ENCODE measurements at regions not wholly inside any gene's neighbourhood (a gene's known extent, or its start where the extent isn't known, plus 50 kb on each side); places are given as distances from the start of the nearest gene placed in this dataset.

GRCh38 chr9:73553295-73553694, 401.6 kb downstream of the ANXA1 start:
- DNase-seq (ENCODE audit: low read depth in 2 of 2): no peak

DNA sequence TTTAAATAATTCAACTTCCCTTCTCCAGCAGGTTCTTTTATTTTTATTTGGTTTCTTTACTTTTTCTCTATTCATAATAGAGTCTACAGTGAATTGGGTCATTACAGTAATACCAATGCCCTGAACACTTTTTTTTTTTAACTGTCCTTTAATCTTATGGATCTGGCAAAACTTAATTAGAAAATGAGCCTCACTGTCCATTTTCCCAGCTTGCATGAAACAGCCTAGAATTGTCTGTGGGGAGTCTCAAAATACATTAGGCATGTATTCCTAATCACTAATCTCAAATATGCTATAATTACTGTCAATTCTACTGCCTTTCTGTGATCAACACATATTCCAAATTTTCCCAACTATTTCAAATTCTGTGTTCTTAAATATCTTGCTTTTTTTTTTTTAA, 406.8 kb downstream of the ANXA1 start:
- no peak for DNase-seq (ENCODE audit: low read depth in 2 of 2)

DNA sequence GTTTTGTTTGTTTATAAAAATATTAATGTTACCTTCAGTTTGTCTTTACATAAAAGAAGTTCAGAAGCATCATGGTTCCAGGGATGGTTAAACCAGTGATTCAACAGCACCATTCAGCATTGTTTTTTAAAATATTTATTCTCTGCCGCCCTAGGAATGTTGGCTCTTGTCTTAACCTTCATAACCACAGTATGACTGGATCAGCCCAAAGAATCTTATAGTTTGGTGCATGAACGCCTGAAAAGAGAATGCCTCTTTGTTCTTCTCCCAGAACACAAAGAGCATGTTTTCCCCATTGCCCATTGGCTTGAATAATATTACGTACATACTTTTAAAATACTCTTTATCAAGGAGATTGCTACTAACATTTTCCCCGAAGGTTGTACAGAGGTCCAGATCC, 413.4 kb downstream of the ANXA1 start:
- DNase-seq (ENCODE audit: low read depth in 2 of 2): no peak

DNA sequence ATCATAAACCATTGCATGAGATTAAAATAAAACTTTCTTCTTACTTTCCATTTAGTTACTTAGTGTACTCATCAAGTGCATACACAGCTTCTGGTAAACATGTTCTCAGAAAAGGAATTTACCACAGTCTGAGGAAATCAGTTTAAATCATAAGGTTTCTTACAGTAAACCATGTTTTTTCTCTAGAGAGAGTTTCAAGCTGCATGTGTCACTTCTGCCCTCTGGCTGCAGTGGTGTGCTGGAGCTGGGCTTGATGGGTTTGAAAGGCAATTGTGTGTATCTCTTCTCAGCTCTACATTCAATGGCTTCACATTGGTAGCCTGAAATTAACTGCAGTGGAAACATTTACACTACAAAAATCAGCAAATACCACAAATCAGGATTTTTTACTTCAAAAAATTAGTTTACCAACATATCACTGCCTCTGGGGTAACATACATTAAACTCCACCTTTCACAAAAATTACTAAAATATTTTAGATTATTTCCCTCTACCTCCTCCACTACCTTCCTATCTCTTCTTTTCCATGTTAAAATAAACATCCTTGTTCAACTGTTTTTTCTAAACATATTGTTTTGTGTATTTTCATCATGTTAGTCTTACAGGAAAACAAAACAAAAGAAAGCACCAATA, 414.3 kb downstream of the ANXA1 start:
- DNase-seq (ENCODE audit: low read depth in 2 of 2): no peak

DNA sequence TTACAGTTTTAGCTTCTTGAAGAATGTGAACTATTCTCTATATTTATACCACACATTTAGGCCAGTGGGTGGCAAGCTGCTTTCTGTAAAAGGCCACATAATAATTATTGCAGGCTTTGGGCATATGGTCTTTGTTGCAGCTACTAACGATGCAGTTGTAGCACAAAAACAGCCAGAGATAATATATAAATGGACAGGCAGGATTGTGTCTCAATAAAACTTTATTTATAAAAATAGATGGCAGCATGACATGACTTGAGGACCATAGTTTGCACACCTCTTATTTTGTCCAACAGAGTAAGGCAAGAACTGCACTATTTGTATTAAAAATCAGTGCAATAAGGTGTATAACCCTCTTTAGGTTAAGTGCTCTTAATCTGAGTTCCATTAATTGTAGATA, 415.0 kb downstream of the ANXA1 start:
- DNase-seq (ENCODE audit: low read depth in 2 of 2): no peak

DNA sequence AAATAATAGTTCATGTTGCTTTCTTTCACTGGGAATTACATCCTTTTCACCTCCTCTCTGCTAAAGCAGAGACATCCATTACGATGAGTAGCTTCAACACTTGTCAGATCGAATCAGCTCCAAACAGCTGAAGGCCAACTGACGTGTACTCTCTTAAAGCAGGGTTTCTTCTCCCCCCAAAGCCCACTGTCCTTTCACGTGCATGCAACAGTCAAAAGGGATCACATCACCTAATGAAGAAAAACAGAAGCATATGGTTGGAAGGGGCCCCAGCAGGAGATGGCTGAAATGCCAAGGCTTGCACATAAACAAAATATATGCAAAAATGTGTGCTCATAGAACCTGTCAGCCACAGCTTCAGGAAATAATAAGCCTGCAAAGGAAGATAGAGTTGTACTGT, 421.6 kb downstream of the ANXA1 start:
- DNase-seq (ENCODE audit: low read depth in 2 of 2): no peak

- no peak for DNase-seq (ENCODE audit: low read depth in 2 of 2)
These were observed 423.7 kb downstream of the ANXA1 start for GRCh38 chr9:73575101-73576060.

DNA sequence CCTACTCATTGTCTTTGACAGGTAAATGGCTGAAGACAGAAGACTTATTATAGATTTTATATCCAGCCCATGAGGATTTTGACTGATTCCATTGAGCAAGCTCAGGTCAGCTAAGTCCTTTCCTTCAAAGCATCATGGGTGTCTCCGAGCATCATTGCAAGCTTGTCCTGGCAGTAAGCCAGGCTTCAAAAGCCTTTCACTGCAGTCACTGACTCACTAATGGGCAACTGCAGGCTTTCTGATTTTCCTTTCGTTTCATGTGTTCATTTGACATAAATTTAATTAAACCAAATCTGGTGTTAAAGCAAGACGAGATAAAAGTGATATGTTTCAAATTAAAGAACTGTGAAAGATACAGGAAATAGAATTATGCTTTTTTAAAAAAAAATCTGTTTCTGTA, 426.2 kb downstream of the ANXA1 start:
- DNase-seq (ENCODE audit: low read depth in 2 of 2): no peak

DNA sequence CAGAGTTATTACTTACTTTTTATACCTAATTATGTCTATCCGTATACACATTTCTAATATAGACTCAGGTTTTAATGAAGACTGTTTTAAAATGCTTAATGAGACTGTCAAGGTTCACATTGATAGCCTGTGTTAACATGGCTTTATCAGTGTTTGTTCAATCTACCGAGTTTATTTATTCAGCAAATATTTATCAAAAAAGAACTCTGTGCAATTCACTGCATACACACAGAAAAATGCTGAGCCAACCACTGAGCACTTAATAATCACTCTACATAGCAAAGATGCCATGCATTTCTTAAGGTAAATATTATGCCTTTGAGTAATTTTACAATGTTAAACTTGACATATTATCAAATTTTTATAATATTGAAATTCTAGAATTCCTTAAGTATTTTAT, 428.2 kb downstream of the ANXA1 start:
- no peak for DNase-seq (ENCODE audit: low read depth in 2 of 2)

DNA sequence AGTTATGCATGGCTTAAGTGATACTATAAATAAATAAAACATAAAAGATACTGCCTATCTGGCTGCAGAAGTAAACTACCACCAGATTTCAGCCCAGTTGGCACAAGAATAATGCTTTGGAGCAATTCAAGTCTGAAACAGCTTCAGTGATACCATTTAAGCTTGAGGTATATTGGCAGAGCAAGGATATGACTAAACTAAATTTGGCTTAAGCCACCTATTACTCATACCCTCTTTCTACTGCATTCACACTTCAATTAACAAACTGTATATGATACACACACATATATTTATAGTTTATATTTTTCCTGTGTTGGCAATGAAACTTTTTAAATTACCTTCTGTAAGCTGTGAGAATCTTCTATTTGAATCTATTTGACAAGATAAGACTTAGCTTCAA, 431.9 kb downstream of the ANXA1 start:
- no peak for DNase-seq (ENCODE audit: low read depth in 2 of 2)

DNA sequence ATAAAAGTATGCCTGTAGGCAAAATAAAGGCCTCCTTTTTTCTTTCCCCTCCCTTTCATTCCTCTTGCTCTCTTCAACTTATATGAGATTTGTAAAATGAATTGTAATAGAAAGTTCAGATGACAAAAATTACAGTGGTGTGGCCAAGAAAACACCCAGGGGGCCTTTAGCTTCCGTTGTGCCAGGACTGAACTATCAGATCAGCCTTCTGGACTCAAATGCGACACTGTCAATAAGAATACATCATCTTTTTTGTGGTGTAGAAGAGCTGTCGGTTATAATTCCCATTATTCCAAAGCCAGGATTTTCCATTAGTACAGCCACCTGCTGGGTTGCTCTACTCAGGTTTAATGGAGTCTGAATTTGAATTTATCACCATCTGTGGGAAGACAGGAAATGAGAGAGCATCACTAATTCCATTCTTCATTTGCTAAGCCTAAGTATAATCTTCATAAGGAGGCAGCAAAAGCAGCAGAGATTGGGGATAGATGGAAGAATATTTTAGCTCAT, 443.4 kb downstream of the ANXA1 start:
- DNase-seq (ENCODE audit: low read depth in 2 of 2): no peak

GRCh38 chr9:73596321-73596720, 444.7 kb downstream of the ANXA1 start:
- no peak for DNase-seq (ENCODE audit: low read depth in 2 of 2)

- DNase-seq (ENCODE audit: low read depth in 2 of 2): no peak
These were observed 445.4 kb downstream of the ANXA1 start for GRCh38 chr9:73597039-73597438.

DNA sequence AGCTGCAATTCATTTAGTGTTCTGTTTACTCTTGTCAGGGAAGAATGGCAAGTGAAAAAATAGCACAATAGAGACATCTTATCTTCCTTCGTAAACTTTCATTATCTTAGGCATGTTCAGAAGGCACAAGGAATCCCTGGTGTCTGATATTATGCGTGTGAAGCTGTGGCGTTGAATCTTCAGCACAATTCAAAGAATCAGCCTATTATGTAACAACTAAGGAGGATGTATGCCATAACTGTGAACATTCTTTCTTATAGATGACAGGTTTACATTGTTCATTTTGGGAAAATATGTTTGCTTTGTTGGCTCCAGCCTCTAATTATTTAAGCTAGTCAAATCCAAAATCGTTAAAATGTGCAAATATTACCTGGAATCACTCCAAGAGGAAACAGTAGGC, 446.1 kb downstream of the ANXA1 start:
- no peak for DNase-seq (ENCODE audit: low read depth in 2 of 2)

- DNase-seq (ENCODE audit: low read depth in 2 of 2): no peak
These were observed 457.7 kb downstream of the ANXA1 start for GRCh38 chr9:73609381-73609780.

GRCh38 chr9:73611032-73611431, 459.4 kb downstream of the ANXA1 start:
- no peak for DNase-seq (ENCODE audit: low read depth in 2 of 2)

GRCh38 chr9:73613092-73613701, 461.5 kb downstream of the ANXA1 start:
- DNase-seq (ENCODE audit: low read depth in 2 of 2): no peak

GRCh38 chr9:73615557-73615956, 463.9 kb downstream of the ANXA1 start:
- no peak for DNase-seq (ENCODE audit: low read depth in 2 of 2)

DNA sequence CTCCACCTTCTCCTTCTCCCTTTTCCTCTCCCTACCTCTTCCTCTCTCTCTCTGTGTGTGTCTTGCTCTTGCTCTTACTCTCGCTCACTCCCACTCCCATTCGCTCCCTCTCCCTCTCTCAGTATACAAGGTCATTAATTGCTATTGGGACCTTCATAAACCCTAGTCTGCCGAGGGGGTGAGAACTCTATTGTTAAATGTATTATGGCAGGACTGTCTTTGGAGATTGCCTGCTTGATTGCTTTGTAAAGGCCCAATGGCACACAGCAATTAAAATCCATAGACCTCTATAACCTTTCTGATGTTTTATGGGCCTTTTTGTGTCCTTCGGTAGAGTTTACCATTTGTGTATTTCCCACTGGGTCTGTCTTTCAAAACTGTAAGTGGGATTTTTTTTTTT, 465.9 kb downstream of the ANXA1 start:
- DNase-seq (ENCODE audit: low read depth in 2 of 2): no peak

GRCh38 chr9:73640971-73641370, 489.3 kb downstream of the ANXA1 start:
- no peak for DNase-seq (ENCODE audit: low read depth in 2 of 2)

- DNase-seq (ENCODE audit: low read depth in 2 of 2): no peak
These were observed 491.8 kb downstream of the ANXA1 start for GRCh38 chr9:73643379-73644013.

GRCh38 chr9:73647560-73647959, 495.9 kb downstream of the ANXA1 start:
- DNase-seq (ENCODE audit: low read depth in 2 of 2): no peak
